ENCODE measurements at regions not wholly inside any gene's neighbourhood (a gene's known extent, or its start where the extent isn't known, plus 50 kb on each side); places are given as distances from the start of the nearest gene placed in this dataset.

DNA sequence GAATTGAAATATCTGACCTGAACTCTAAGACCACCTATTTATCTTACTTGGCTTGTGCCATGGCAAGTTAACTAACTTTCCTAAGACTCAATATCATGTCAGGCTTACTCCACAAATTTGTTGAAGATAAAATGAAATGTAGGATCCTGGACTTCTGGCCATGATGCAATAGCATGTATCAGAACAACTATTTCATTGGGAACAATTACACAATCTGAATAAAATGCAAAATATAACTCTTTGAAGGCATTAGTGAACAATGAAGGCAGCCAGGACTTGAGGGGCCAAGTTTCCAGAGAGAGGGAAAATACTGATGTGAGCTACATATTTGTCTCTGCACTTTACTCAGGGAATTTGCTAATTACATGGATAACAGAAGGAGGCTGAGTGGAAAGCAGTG is 476.5 kb upstream of the ACVR2A start:
- no peak overlapping the region for H3K27ac ChIP-seq (ENCODE audit: low read length)
- no peak overlapping the region for H3K9ac ChIP-seq (ENCODE audit: low read length)
- peak overlapping the region; percentile 24; the same call in 1 of the 2 replicates for H2AFZ ChIP-seq (ENCODE audit: low read length)
- H3K4me3 ChIP-seq (ENCODE audit: low read length), result no peak overlapping the region
- no peaks in the 10 kb centered on the region for H3K36me3 ChIP-seq (ENCODE audit: low read depth, low read length)
- H3K4me1 ChIP-seq (ENCODE audit: insufficient read depth, low read length), result peaks cover 11% of the 10 kb centered on the region; the same call in 1 of the 2 replicates
- no peak overlapping the region for H3K4me2 ChIP-seq (ENCODE audit: low read length)
- POLR2A ChIA-PET (ENCODE audit: unreplicated experiment), result no interaction called here
- no peaks in the 10 kb centered on the region for H3F3A ChIP-seq (ENCODE audit: low read length, unreplicated experiment)
- BruUV-seq (replicated peaks), result no TSS peak
- intact Hi-C loops (cut with micrococcal nuclease), result no loop called here
- no peak for DNase-seq
- CTCF ChIA-PET, result no interaction called here
- no peak for ATAC-seq
- no peaks in the 10 kb centered on the region for H3K79me2 ChIP-seq (ENCODE audit: low read length)
- 0 out of 2 replicates have a peak, but pooled peaks cover 4% of the 10 kb centered on the region for H3K9me2 ChIP-seq (replicated peaks; ENCODE audit: low read length)
- TF ChIP-seq EZH2 (IDR thresholded peaks at IDR 0.05; ENCODE audit: low read length, unreplicated experiment), result no peak
- TF ChIP-seq EZH2phosphoT487 (IDR thresholded peaks at IDR 0.05; ENCODE audit: borderline replicate concordance, low read length), result no peak
- TF ChIP-seq, protein P1, sequence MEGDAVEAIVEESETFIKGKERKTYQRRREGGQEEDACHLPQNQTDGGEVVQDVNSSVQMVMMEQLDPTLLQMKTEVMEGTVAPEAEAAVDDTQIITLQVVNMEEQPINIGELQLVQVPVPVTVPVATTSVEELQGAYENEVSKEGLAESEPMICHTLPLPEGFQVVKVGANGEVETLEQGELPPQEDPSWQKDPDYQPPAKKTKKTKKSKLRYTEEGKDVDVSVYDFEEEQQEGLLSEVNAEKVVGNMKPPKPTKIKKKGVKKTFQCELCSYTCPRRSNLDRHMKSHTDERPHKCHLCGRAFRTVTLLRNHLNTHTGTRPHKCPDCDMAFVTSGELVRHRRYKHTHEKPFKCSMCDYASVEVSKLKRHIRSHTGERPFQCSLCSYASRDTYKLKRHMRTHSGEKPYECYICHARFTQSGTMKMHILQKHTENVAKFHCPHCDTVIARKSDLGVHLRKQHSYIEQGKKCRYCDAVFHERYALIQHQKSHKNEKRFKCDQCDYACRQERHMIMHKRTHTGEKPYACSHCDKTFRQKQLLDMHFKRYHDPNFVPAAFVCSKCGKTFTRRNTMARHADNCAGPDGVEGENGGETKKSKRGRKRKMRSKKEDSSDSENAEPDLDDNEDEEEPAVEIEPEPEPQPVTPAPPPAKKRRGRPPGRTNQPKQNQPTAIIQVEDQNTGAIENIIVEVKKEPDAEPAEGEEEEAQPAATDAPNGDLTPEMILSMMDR (conservative IDR thresholded peaks at IDR 0.05; ENCODE audit: low read depth, low read length), result no peak
- H3K27me3 ChIP-seq (ENCODE audit: low read length), result no peaks in the 10 kb centered on the region
- no peaks in the 10 kb centered on the region for H4K20me1 ChIP-seq (ENCODE audit: low read length)
- no peaks in the 10 kb centered on the region for H3K9me3 ChIP-seq (ENCODE audit: low read length)

GRCh38 chr2:147366279-147366678 is 478.6 kb upstream of the ACVR2A start:
- DNase-seq, result peak; percentile 49
- Histone ChIP-seq H3K9ac (ENCODE audit: low read length) (no peak overlapping the region), H3K27ac (ENCODE audit: low read length) (no peak overlapping the region), H3K79me2 (ENCODE audit: low read length) (no peaks in the 10 kb centered on the region), H3K9me3 (ENCODE audit: low read length) (no peaks in the 10 kb centered on the region), H4K20me1 (ENCODE audit: low read length) (no peaks in the 10 kb centered on the region), H3F3A (ENCODE audit: low read length, unreplicated experiment) (no peaks in the 10 kb centered on the region), H3K27me3 (ENCODE audit: low read length) (no peaks in the 10 kb centered on the region), H3K4me3 (ENCODE audit: low read length) (no peak overlapping the region), H3K36me3 (ENCODE audit: low read depth, low read length) (no peaks in the 10 kb centered on the region), H3K4me1 (ENCODE audit: insufficient read depth, low read length) (peaks cover 11% of the 10 kb centered on the region; the same call in 1 of the 2 replicates), H3K4me2 (ENCODE audit: low read length) (no peak overlapping the region), H3K9me2 (replicated peaks; ENCODE audit: low read length) (0 out of 2 replicates have a peak, but pooled peaks cover 4% of the 10 kb centered on the region), H2AFZ (ENCODE audit: low read length) (no peak overlapping the region)
- CTCF ChIA-PET, result no interaction called here
- no TSS peak for BruUV-seq (replicated peaks)
- ATAC-seq, result peak; percentile 71
- intact Hi-C loops (cut with micrococcal nuclease), result no loop called here
- TF ChIP-seq EZH2phosphoT487 (IDR thresholded peaks at IDR 0.05; ENCODE audit: borderline replicate concordance, low read length) (no peak), EZH2 (IDR thresholded peaks at IDR 0.05; ENCODE audit: low read length, unreplicated experiment) (no peak)
- TF ChIP-seq, protein P1 (conservative IDR thresholded peaks at IDR 0.05; ENCODE audit: low read depth, low read length), result no peak
- POLR2A ChIA-PET (ENCODE audit: unreplicated experiment), result no interaction called here

GRCh38 chr2:147365622-147366021 is 479.2 kb upstream of the ACVR2A start:
- BruUV-seq (replicated peaks), result no TSS peak
- Histone ChIP-seq H3K9ac (ENCODE audit: low read length) (no peak overlapping the region), H3K36me3 (ENCODE audit: low read depth, low read length) (no peaks in the 10 kb centered on the region), H3K9me3 (ENCODE audit: low read length) (no peaks in the 10 kb centered on the region), H3K27me3 (ENCODE audit: low read length) (no peaks in the 10 kb centered on the region), H3K9me2 (replicated peaks; ENCODE audit: low read length) (0 out of 2 replicates have a peak, but pooled peaks cover 4% of the 10 kb centered on the region), H3K27ac (ENCODE audit: low read length) (no peak overlapping the region), H3K4me2 (ENCODE audit: low read length) (no peak overlapping the region), H4K20me1 (ENCODE audit: low read length) (no peaks in the 10 kb centered on the region), H2AFZ (ENCODE audit: low read length) (no peak overlapping the region), H3F3A (ENCODE audit: low read length, unreplicated experiment) (no peaks in the 10 kb centered on the region), H3K4me3 (ENCODE audit: low read length) (no peak overlapping the region), H3K79me2 (ENCODE audit: low read length) (no peaks in the 10 kb centered on the region), H3K4me1 (ENCODE audit: insufficient read depth, low read length) (peaks cover 11% of the 10 kb centered on the region; the same call in 1 of the 2 replicates)
- ChIA-PET POLR2A (ENCODE audit: unreplicated experiment) (no interaction called here), CTCF (no interaction called here)
- TF ChIP-seq, protein P1 (conservative IDR thresholded peaks at IDR 0.05; ENCODE audit: low read depth, low read length), result no peak
- TF ChIP-seq EZH2 (IDR thresholded peaks at IDR 0.05; ENCODE audit: low read length, unreplicated experiment) (no peak), EZH2phosphoT487 (IDR thresholded peaks at IDR 0.05; ENCODE audit: borderline replicate concordance, low read length) (no peak)
- ATAC-seq (no peak), DNase-seq (no peak)
- intact Hi-C loops (cut with micrococcal nuclease), result no loop called here

All from PC-3 (cell line).